Stromal cell of bone marrow (primary cell): ENCODE measurements at regions not wholly inside any gene's neighbourhood (a gene's known extent, or its start where the extent isn't known, plus 50 kb on each side); places are given as distances from the start of the nearest gene placed in this dataset.

Source experiments
- DNase-seq: peaks from one replicate; pipeline ENCODE4 v3.0.0-alpha.2; 2012; ENCODE audit warnings: low read depth

- no peak for DNase-seq
Observed at GRCh38 chr10:61318429-61318828, 134.8 kb downstream of the TMEM26 start.

- DNase-seq: no peak
Observed at GRCh38 chr10:61317706-61318105, 135.5 kb downstream of the TMEM26 start.

GRCh38 chr10:61316676-61317265 lies 136.4 kb downstream of the TMEM26 start:
- no peak for DNase-seq

- no peak for DNase-seq
Observed at GRCh38 chr10:61314273-61314672, 138.9 kb downstream of the TMEM26 start.

- DNase-seq: no peak
Observed at GRCh38 chr10:61313460-61313859, 139.7 kb downstream of the TMEM26 start.

- DNase-seq: no peak
Observed at GRCh38 chr10:61304746-61305145, 148.4 kb downstream of the TMEM26 start.

GRCh38 chr10:61302124-61302523 lies 151.1 kb downstream of the TMEM26 start:
- DNase-seq: peak; percentile 32

- DNase-seq: peak; percentile 37
Observed at GRCh38 chr10:61301575-61301974, 151.6 kb downstream of the TMEM26 start.

GRCh38 chr10:61299841-61300240 lies 153.3 kb downstream of the TMEM26 start:
- no peak for DNase-seq

GRCh38 chr10:61299156-61299555 lies 154.0 kb downstream of the TMEM26 start:
- no peak for DNase-seq

- DNase-seq: no peak
Observed at GRCh38 chr10:61298194-61298593, 155.0 kb downstream of the TMEM26 start.

- DNase-seq: no peak
Observed at GRCh38 chr10:61296161-61296560, 157.0 kb downstream of the TMEM26 start.

GRCh38 chr10:61294131-61294530 lies 159.1 kb downstream of the TMEM26 start:
- DNase-seq: no peak

GRCh38 chr10:61289813-61290212 lies 163.4 kb downstream of the TMEM26 start:
- no peak for DNase-seq

GRCh38 chr10:61286686-61287085 lies 166.5 kb downstream of the TMEM26 start:
- no peak for DNase-seq

- DNase-seq: peak; percentile 30
Observed at GRCh38 chr10:61285749-61286148, 167.4 kb downstream of the TMEM26 start.

- peak; percentile 53 for DNase-seq
Observed at GRCh38 chr10:61284222-61284890, 168.8 kb downstream of the TMEM26 start.

GRCh38 chr10:61283481-61284221 lies 169.5 kb downstream of the TMEM26 start:
- DNase-seq: no peak

GRCh38 chr10:61283066-61283465 lies 170.1 kb downstream of the TMEM26 start:
- DNase-seq: no peak

GRCh38 chr10:61280303-61280702 lies 172.9 kb downstream of the TMEM26 start:
- DNase-seq: no peak

- no peak for DNase-seq
Observed at GRCh38 chr10:61279400-61279799, 173.8 kb downstream of the TMEM26 start.

GRCh38 chr10:61278556-61278955 lies 174.6 kb downstream of the TMEM26 start:
- DNase-seq: no peak

- DNase-seq: peak; percentile 18
Observed at GRCh38 chr10:61272781-61273180, 180.4 kb downstream of the TMEM26 start.
